A673 (cell line): ENCODE measurements at regions not wholly inside any gene's neighbourhood (a gene's known extent, or its start where the extent isn't known, plus 50 kb on each side); places are given as distances from the start of the nearest gene placed in this dataset.

Source experiments
- BruUV-seq: library from RNA; stranded (reverse); fragments of 400-500 nt; replicated peaks from 2 replicates; lab custom pipeline; 2021; lab: Mats Ljungman, UMichigan
- CTCF ChIA-PET: fragments of 300-600 bp; sonication (Branson Sonifier 250); formaldehyde crosslinking; loops from one replicate; lab custom pipeline; 2022; ENCODE audit warnings: antibody characterized with exemption; lab: Charles Lee
- POLR2A ChIA-PET: fragments of 300-600 bp; sonication (Branson Sonifier 250); formaldehyde crosslinking; loops from one replicate; lab custom pipeline; 2022; ENCODE audit warnings: antibody characterized with exemption; ENCODE audit not compliant: low non-redundant PET; lab: Charles Lee
- DNase-seq: peaks from one replicate; pipeline ENCODE4 v3.0.0-alpha.2; 2015; ENCODE audit warnings: low spot score
- H3K27ac ChIP-seq: fragments of 200-600 bp; sonication (generic); 2 replicates; pipeline ENCODE4 v1.5.1; 2016; ENCODE audit warnings: mixed run types, low read depth, mild to moderate bottlenecking, mixed read lengths, antibody characterized with exemption, low read length; ENCODE audit not compliant: poor library complexity, severe bottlenecking
- H3K27me3 ChIP-seq: fragments of 200-600 bp; sonication (generic); replicated peaks from 2 replicates; pipeline ENCODE4 v1.6.1; 2017; ENCODE audit warnings: mixed run types, low read depth, mild to moderate bottlenecking, mixed read lengths, antibody characterized with exemption, low read length; ENCODE audit not compliant: insufficient read depth, poor library complexity
- H3K36me3 ChIP-seq: fragments of 200-600 bp; sonication (generic); 2 replicates; pipeline ENCODE4 v1.6.1; 2016; ENCODE audit warnings: mixed run types, mild to moderate bottlenecking, mixed read lengths, antibody characterized with exemption, low read length; ENCODE audit not compliant: insufficient read depth, poor library complexity, severe bottlenecking
- H3K4me1 ChIP-seq: fragments of 200-600 bp; sonication (generic); 2 replicates; pipeline ENCODE4 v1.6.1; 2017; ENCODE audit warnings: mixed run types, mild to moderate bottlenecking, mixed read lengths, antibody characterized with exemption, low read length; ENCODE audit not compliant: insufficient read depth, poor library complexity, severe bottlenecking
- H3K4me3 ChIP-seq: fragments of 200-600 bp; sonication (generic); 2 replicates; pipeline ENCODE4 v1.5.1; 2016; ENCODE audit warnings: low read depth, mixed run types, mild to moderate bottlenecking, mixed read lengths, low read length; ENCODE audit not compliant: poor library complexity, severe bottlenecking
- H3K9me3 ChIP-seq: fragments of 200-600 bp; sonication (generic); 2 replicates; pipeline ENCODE4 v1.6.1; 2016; ENCODE audit warnings: mixed run types, low read depth, mild to moderate bottlenecking, mixed read lengths, antibody characterized with exemption, low read length; ENCODE audit not compliant: poor library complexity, severe bottlenecking
- EZH2 ChIP-seq: fragments of 200-600 bp; sonication (generic); IDR thresholded peaks from 2 replicates; pipeline ENCODE4 v1.6.1; 2017; ENCODE audit warnings: borderline replicate concordance, low read depth, mild to moderate bottlenecking, mixed read lengths, antibody characterized with exemption, low read length; ENCODE audit not compliant: poor library complexity, severe bottlenecking
- intact Hi-C: fragments of 100-400 bp; cut with micrococcal nuclease; formaldehyde crosslinking; loops from one replicate; pipeline ENCODE4 v1.10.0; 2022; ENCODE audit not compliant: unreplicated experiment
- TF ChIP-seq, protein P1 (sequence below): fragments of 300-800, 200-600 bp; sonication (generic); conservative IDR thresholded peaks from 2 replicates; pipeline ENCODE4 v1.5.1; 2017; ENCODE audit warnings: low read depth, mild to moderate bottlenecking, antibody characterized with exemption, low read length, moderate library complexity, mixed read lengths

DNA sequence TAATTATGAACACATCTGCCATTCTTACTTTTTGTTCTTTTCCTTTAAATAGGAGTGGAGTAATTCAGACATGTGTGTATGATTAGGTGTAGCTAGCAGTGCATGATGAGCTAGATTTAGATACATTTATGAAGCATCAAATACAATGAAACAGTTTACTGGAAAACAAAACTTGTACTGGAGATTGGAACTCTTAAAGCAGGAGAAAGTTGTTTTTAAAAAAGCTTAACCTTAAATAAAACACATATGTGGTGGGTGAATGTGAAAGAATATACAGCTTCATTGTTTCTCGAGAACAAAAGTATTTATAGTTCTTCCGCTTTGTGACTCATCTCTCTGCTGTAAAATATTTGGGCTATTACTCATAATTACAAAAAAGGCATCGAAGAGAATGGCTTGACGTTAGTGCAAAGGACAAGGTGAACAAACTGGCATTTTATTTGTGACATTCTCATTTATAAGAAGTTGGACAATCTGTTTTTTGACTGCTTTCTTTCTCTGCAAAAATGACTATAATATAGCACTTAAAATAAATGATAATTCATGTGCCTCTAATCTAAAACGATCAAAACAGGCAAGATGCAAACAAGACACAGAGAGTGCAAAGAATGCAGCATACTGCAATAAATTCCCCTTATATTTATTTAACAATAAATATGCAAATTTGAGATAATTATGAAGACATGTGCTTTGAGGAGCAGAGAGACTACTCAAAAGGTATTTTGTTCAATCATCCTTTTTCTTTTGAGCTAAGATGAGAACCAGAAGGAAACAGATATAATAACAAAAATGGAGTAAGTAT, 478.8 kb downstream of the CETN3 start:
- ChIA-PET POLR2A (no interaction called here), CTCF (interaction anchor here (0.9 kb wide), 1 partner anchor 230 kb away, joined by 3 read pairs; no protein-coding TSS in a partner anchor)
- peaks cover 22% of the 10 kb centered on the region for H3K4me1 ChIP-seq
- TF ChIP-seq, protein P1, sequence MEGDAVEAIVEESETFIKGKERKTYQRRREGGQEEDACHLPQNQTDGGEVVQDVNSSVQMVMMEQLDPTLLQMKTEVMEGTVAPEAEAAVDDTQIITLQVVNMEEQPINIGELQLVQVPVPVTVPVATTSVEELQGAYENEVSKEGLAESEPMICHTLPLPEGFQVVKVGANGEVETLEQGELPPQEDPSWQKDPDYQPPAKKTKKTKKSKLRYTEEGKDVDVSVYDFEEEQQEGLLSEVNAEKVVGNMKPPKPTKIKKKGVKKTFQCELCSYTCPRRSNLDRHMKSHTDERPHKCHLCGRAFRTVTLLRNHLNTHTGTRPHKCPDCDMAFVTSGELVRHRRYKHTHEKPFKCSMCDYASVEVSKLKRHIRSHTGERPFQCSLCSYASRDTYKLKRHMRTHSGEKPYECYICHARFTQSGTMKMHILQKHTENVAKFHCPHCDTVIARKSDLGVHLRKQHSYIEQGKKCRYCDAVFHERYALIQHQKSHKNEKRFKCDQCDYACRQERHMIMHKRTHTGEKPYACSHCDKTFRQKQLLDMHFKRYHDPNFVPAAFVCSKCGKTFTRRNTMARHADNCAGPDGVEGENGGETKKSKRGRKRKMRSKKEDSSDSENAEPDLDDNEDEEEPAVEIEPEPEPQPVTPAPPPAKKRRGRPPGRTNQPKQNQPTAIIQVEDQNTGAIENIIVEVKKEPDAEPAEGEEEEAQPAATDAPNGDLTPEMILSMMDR, result no peak
- TF ChIP-seq EZH2, result no peak
- intact Hi-C loops, result loop anchor here (2.0 kb wide), 1 partner anchor 164 kb away; no protein-coding TSS in a partner anchor
- no peaks in the 10 kb centered on the region for H3K36me3 ChIP-seq
- H3K4me3 ChIP-seq, result no peak overlapping the region
- BruUV-seq, result no TSS peak
- H3K27me3 ChIP-seq, result no peaks in the 10 kb centered on the region
- H3K9me3 ChIP-seq, result no peaks in the 10 kb centered on the region
- DNase-seq, result peak; percentile 72
- peak overlapping the region; percentile 46 for H3K27ac ChIP-seq

DNA sequence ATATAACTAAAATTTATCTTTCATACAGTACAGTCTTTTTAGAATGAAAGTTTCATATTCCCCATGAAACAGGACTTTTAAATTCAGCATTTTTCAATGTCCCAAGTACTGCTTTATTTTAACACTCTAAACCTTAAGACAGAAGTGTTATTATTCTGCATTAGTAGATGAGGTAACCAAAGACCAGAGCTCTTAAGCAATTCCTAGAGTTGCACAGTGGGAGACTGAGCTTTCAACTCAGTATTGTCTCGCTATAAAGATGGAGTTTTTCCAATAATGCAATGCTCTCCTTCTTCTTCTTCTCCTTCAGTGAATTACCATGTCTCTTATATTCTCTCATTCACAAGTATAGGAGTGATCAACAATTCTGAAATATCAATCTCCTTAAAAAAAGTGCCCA, 479.7 kb downstream of the CETN3 start:
- ChIA-PET POLR2A (no interaction called here), CTCF (no interaction called here)
- Histone ChIP-seq H3K36me3 (no peaks in the 10 kb centered on the region), H3K9me3 (no peaks in the 10 kb centered on the region), H3K27me3 (no peaks in the 10 kb centered on the region), H3K4me3 (no peak overlapping the region), H3K27ac (peak overlapping the region; percentile 46), H3K4me1 (peaks cover 22% of the 10 kb centered on the region)
- peak; percentile 76 for DNase-seq
- intact Hi-C loops, result loop anchor here (2.0 to 10.0 kb wide), 2 partner anchors 165 to 335 kb away; no protein-coding TSS in a partner anchor
- TF ChIP-seq, protein P1, result no peak
- TF ChIP-seq EZH2, result no peak
- BruUV-seq, result no TSS peak

DNA sequence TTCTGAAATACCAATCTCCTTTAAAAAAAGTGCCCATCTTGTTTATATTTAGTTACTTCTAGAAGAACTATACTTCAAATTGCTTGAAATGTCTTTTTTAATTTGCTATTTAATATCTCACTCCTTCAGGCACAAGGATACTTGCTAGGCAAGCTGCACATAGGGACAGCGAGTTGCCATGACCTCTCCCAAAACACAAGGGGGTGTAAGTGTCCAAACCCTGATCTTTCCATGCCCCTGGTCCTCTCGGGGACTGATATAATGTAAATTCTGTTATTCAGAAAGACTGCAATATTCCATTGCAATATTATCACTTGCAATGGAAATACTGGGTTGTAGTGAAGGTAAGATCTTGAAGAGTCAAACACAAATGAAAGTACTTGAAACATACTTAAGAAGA, 480.4 kb downstream of the CETN3 start:
- ChIA-PET POLR2A (no interaction called here), CTCF (no interaction called here)
- H3K27ac ChIP-seq, result no peak overlapping the region
- intact Hi-C loops, result loop anchor here (10.0 kb wide), 1 partner anchor 336 kb away; no protein-coding TSS in a partner anchor
- H3K4me3 ChIP-seq, result no peak overlapping the region
- H3K27me3 ChIP-seq, result no peaks in the 10 kb centered on the region
- no peaks in the 10 kb centered on the region for H3K9me3 ChIP-seq
- H3K4me1 ChIP-seq, result peaks cover 22% of the 10 kb centered on the region
- peak; percentile 27 for DNase-seq
- H3K36me3 ChIP-seq, result no peaks in the 10 kb centered on the region
- no peak for TF ChIP-seq EZH2
- TF ChIP-seq, protein P1, result no peak
- no TSS peak for BruUV-seq
